ENCODE measurements at regions not wholly inside any gene's neighbourhood (a gene's known extent, or its start where the extent isn't known, plus 50 kb on each side); places are given as distances from the start of the nearest gene placed in this dataset.

DNA sequence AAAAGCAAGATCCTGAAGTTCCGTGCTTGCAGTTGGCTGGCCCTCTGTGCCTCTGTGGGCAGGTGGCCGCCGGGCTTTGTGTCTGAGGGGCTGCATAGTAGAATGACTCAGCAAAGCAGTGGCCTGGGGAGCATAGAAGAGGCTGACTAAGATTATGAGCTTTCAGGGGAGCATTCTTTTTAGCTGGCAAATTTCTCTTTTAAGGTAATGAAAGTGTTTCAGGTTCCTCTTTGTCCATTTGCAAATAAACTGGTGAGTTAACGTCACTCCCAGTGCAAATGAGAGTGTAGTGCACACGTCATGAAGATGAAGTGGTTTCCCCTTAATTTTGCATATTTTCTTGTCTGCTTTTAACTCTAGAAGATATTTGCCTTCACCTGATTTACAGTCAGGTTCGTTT is 98.6 kb downstream of the BCL2L11 start:
- DNase-seq = no peak

DNA sequence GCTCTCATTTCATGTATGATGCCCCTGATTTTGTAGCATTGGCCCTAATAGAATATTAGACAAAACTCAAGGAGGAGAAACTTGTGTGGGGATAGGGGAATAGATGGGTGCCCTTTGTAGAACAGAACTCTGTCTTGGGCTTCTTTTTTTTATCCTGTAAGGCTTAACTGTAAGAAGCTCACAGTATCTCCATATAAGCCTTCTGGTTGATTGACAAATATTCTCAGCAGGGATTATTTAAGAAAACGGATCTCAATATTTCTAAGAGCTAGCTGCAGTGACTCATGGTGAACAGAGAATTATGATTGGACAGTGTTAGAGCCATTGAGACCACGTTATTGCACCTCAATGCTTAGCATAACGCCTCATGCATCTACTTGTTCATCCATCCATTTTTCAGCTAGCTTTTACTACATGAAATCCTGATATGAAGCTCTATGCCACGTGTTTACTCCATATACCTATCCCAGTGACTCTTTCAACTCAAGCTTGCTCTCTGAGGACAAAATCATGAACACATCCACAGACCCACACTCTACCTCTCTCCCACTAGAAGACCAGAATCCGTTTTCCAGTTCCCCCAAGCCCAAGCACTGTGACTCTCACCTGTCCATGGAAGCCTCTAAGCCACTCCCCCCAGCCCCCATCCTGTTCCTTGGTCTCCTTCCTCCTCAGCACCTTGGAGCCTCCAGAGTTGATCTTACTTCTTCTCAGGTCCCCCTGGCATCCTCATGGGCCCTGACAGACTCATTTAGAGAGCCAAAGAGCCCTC is 99.2 kb downstream of the BCL2L11 start:
- DNase-seq = no peak

DNA sequence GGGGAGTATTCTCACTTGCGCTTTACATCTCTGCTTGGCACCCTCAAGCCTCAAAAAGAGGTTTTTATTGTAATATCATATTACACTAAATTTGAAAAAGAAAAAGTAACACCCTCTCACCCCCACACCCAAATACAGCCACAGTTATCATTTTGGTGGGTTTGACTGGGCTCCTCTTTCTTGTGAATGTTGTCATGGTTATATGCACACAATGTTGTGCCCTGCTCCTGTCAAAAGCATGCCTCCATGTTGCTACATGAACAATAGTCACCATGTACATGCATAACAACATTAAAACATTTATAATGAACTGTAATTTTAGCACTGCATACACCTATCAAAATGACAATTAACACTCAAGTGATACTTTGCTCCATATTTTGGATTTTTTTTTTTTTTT is 100.2 kb downstream of the BCL2L11 start:
- no peak for DNase-seq

DNA sequence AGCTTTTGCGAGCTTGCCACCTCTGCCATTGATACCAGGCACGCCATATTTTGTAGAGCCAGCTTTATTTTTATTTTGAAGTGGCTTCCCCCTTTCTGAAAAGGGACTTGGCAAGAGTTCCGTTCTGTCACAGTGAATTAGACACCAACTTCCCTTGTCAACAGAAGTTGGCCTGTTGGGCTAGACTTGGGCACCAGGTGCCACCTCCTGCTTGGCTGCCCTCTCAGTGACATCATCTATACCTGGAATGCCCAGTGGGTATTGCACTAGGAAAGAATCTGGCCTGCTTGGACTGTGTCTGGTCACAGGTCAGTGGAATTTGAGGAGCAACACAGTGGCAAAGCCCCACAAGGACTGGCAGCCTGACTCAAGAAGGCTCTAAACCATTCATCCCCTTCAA is 101.0 kb downstream of the BCL2L11 start:
- DNase-seq = no peak

DNA sequence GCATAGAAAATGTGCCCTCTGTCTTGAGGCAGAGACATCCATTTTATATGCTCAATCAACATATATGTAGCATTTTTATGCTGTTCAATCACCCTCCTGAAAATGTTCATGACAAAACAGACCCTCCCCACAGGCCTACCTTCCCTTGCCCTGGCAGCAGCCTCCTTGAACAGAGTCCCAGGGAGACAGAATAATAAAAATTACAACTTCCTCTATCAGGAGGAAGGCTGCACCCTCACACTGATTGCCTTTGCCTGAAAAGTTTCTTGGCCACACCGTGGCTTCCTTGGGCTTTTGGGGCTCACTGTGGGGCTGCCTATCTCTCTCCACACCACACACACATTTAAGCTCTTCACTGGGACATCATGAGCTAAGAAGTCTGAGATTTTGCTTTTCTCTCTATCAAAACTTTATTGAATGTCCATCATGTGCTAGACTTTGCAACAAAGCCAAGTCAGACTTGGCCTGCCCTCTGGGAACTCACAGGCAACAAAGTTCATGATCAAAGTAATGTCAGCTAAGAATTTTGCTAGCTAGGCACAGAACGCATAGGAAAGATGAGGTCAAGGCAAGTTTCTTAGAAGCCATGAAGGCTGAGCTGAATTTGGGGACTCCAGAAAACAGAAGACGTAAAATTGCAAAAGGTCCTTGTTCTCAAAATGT is 101.6 kb downstream of the BCL2L11 start:
- DNase-seq = no peak

DNA sequence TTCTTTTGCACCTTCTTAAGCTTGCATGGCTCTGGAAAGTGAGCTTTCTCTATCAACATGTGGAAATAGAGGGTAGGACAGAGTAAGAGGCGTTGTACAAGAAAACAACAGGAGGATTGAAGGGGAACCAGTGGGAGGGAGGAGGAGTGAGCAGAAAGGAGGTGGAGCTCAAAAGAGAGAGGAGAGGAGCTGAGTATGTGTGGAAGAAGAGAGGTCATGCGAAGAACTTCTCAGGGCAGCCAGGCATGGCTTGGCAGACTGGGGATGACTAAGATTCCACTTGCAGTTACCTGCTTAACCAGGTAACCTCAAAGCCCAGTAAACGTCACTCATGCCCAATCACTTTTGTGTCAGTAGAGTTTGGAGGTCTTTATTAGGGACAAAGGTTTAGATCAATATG is 105.1 kb downstream of the BCL2L11 start:
- no peak for DNase-seq

DNA sequence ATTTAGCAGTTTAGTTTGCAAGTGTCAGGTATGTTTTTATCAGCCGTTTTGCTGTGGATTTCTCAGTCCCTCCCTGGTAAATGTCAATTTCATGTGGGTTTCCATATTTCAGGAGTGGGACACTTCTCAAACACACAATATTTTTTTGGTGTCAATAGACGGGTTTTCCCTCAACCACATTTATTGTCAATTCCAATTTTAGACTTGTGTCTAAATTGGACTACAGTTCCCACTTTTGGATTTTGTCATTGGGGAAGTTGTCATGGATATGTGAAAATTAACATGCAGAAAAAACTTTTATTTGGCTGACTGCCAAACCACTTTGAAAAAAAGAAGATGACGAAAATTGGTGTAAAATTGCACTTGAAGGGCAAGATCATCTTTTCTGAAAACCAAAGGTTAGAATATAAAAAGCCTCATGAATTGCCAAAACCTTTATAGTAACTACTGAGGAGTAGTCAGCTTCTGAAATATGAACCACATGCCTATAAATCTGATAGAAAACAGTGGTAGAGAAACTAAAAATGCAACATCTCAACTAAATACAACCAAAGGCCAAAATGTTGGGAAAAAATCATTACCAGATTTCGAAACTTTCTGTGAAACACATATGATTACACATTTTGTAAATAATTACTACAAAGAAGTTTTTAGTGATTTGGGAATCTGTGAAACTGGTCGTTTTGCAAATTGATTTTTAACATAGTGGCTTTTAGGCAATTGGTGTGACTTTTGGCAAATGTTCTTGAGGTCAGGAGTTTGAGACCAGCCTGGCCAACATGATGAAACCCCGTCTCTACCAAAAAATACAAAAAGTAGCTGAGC is 106.4 kb downstream of the BCL2L11 start:
- no peak for DNase-seq

DNA sequence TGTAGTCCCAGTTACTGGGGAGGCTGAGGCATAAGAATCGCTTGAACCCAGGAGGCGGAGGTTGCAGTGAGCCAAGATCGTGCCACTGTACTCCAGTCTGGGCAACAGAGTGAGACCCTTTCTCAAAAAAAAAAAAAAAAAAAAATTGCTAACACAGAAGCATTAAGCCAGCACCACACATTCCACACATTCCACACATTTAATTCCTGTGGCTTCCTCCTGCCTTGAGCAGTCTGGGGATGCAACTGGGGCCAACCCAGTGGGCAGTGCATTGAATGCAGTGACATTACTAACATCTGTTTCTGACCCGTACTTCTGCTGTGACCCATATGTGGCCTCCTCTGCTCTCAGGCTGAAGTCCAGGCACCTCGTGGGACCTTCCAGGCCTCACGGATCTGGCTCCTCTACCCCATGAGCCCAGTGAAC is 107.0 kb downstream of the BCL2L11 start:
- DNase-seq = no peak

DNA sequence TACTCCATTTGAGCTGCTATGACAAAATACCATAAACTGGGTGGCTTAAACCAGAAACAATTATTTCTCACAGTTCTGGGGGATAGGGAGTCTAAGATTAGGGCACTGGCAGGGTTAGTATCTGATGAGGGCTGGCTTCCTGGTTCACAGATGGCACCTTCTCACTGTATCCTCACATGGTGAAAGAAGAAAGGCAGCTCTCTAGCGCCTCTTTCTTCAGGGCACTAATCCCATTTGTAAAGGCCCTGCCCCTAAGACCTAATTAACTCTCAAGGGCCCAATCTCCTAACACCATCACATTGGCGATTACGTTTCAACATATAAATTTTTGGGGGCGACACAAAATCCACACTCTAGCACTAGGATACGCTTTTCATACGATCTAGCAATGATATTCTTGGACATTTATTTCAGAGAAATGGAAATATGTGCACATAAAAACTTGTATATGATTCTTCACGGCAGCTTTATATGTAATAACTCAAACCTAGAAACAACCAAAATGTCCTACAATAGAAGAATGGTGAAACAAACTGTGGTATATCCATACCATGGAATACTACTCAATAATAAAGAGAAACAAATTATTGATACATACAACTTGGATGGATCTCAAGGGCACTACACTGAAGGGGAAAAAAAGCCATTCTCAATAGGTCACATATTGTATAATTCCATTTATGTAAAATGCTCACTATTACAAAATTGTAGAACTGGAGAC is 111.0 kb downstream of the BCL2L11 start:
- DNase-seq = no peak

DNA sequence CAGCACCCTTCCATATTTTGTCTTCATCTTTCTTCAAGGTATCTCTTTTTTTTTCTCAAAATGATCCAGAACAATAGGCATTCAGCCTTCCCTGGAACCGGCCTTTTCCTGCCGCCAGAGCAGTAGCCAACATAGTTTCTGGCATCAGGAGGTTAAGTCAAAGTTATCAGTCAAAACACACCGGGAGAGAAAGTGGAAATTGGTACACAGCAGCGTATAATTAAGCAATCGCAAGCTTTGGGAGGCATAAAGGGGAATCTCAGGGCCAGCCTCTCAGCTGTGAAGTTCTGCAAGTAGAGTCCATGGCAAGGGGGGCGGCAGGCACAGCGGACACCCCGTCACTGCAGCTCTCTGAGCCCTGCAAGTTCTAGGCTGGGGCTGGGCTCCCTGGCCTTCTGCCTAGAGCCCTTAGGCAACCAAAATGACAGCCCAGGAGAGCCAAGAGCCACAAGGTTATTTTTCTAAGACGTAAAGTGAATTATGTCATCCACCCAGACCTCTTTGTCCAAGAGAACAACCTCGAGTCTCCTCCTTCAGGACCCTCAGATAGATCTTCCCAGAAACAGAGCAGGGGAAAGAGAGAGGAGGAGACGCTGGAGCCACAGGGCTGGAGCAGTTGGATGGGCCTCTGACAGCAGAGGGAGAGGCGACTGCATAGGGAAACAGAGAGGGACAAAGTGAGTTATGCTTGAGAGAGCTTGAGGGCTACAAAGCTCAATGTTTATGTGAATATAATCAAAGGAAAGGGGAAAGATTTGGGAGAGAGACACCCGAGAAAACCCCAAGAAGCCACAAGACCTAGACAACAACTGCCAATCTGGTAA is 114.7 kb downstream of the BCL2L11 start:
- no peak for DNase-seq

DNA sequence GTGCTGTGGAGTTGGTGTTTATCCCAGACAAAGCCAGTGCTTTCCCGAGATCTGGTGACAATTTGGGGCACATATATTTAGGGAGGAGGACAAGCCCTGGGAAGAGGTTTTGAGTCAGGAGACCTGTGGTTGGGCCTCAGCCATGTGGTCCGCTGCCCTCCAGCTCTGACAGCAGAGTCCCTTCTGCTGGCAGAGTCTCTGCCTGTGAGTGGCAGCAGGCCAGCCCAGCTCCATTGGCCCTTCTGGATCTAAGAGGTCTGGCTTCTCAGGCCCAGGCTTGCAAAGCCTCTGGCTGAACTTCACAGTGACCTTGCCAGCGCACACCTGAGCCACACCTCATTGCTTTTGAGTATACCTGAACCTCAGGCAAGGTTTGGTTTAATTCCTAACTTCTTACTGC is 115.3 kb downstream of the BCL2L11 start:
- DNase-seq = no peak

DNA sequence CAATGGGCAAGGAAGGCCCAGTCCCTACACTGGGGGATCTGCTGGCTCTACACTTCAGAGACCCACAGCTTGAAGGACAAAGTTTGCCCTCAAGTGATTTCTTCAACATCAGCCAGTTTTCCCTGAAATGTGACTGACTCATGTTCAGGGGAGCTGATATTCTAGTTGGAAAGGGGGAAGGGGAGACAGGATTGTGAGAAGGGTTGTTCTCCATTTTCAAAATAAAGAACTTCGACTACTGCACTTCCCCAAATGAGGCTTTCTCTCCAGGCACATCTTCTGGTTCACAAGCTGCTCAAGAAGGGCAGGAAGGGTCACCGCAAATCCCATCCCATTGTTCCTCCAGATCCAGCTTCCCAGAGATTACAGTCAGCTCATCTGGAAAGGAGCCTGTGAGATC is 117.6 kb downstream of the BCL2L11 start:
- DNase-seq = no peak

DNA sequence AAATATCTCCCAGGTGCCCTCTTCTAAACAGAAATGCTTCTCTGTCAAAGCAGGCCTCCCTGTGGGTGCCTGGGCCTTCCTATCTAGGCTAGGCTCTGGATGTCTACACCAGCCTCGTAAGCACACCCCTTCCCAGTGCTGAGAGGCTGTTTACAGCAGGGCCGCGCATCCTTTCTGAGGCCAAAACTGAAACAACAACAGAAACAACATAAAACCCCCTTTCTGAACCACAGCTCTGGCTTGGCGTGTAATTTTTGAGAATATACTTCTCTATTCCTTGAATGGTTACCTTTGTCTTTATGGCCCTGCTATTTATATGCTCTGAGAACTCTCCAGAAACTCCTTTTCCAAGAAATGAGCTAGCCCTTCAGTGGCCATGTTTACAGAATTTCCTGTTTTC is 118.4 kb downstream of the BCL2L11 start:
- no peak for DNase-seq

DNA sequence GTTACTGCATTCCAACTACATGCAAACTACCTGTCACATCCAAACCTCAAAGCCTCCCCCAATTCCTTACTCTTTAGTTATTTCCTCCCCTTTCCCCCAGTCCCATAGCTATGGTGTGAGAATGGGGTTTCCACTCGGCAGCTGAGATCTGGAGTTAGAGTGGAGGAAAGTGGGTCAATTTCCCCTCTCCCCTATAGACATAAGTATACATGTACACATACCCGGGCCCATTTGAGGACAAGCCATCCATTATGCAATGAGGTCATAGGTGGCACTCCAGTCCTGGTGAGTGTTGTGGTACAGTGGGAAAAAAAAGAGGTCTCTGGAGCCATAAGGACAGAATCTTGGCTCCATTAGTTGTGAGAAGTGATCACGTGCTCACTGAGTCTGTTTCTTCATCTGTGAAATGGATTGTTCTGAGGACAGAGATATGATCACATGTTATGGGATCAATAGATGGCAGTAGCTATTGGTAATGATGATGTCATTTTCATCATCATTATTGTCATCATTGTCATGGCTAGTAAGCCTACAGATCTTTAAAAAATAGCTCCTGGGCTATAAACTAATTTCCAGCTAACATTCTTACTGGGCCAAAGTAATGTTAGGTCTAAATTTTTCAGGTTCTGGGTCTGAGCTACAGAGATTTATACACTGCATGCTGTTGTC is 119.0 kb downstream of the BCL2L11 start:
- no peak for DNase-seq

DNA sequence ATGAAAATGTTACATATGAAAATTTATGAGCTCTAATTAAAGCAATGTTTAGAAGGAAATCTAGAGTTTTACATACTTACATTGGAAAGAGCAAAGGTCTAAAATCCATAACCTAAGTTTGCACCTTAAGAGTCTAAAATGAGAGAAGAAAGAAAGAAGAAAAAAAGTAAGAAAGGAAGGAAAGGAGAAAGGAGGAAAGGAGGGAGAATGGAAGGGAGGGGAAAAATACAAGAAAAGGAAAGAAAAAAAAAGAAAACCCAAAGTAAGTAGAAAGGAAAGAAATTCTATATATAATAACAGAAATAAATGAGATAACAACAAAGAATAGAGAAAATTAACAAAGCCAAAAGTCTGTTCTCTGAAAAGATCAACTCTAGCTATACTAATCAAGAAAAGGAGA is 122.6 kb downstream of the BCL2L11 start:
- DNase-seq = no peak

DNA sequence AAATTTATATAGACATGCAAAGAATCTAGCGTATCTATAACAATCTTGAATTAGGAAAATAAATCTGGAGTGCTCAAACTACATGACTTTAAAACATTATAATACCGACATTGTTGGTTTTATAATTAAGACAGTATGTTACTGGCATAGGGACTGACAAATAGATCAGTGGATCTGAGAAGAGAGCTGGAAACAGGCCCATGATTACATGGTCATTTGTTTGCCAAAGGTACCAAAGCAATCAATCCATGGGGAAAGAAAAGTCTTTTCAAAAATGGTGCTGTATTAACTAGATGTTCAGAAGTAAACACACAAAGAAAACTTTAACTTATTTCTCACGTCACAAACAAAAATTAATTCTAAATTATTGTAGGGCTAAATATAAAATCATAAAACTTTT is 124.2 kb downstream of the BCL2L11 start:
- DNase-seq = no peak

DNA sequence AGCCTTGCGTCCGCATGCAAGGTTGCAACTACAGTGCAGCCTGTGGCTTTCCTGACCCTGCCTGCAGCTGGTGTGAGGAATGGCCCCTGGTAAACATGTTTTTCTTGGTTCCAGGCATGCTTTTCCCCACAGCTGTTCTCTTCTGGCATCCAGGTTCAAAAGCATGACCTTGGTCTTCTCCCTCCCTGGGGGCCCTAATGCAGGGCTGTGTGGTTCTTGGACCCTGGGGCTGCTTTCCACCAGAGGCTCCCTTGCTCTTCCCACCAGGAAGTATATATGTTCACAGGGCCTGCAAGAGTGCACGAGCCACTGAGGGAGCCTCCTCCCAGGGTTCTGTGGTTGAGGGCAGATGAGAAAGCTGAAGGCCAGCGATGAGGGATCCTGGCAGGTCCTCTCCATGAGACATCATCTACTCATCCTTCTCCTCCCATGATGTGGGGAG is 125.9 kb downstream of the BCL2L11 start:
- no peak for DNase-seq

DNA sequence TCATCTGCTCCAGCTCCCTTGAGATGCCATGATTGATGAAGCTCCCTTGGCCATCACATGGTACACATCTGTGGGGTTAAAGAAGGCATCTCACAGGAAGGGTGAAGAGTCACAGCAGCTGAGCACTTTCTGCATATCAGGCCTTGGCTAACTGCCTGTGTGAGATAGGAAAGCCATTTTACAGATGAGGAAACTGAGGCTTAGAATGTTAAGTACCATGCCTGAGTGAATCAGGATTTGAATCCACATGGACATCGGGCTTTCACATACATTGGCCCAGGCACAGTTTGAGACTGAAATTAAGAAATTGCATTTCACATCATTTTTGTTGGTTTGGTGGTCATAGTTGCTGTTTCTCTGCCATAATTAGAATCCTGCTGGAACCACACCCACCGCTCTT is 126.8 kb downstream of the BCL2L11 start:
- no peak for DNase-seq

DNA sequence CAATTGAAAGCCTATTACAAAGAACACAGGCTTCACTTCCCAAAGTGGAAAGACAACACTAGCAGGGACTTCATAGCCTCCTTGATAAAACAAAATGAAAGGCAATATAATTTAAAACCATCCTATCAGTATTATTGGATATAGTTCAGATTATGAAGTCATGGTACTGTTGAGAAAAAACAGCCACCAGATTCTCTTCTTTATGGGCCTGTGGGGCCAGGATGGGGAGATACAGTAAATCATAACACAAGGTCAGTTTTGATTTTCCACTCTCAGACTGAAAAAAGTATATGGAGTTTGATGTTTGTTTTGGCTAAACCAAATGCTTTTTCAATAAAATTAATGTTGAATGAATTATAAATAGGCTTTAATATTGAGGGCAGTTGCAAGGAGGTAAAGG is 129.1 kb downstream of the BCL2L11 start:
- no peak for DNase-seq

DNA sequence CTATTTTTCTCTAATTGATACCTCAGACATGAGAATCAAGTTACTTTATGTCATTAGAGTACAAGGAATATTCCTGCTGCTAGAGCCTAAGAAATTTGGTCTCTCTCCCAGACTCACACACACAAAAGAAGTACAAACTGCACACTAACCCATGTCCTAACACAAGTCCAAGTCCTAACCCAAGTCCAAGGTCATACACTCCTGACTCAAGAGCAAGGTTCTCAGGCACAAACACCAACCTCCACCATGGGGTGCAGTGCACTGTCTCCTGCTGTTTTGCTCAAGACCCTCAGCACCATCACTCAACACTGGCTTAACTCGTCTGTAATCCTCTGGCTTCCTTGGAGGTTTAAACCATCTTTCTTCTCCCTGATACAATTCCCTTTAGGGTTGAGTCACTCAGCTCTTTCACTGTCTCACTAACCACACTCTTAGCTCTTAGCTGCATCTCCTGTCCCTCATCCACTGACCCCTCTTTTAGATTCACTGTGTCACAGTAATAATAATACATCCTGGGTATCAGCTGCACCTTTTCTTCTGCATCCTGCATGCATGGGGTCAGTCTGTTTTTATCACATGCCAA is 129.8 kb downstream of the BCL2L11 start:
- DNase-seq = no peak

DNA sequence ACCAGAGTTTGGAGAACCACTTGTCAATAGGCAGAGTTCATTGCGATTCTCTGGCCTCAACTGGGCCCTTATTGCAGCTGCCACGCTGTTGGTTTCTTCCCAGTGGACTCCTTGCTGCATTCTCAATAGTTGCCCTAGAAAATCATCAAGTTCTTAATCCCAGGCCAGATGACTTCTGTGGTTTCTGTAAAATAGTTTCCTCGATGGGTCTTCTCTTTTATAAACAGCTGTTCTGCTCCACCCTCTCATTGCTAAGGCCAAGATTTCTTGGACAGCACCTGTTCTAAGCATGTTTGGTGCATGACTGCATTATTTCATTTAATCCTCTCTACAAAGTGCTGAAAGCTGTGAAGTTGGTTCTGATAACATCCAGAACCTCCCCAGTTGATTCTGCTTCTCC is 131.0 kb downstream of the BCL2L11 start:
- no peak for DNase-seq
